T-cell (primary cell): ENCODE measurements at regions not wholly inside any gene's neighbourhood (a gene's known extent, or its start where the extent isn't known, plus 50 kb on each side); places are given as distances from the start of the nearest gene placed in this dataset.

Experiments
- ATAC-seq, 4 experiments: fragments of 200-7000 bp in 3 of 4; fragments of 150-1000 bp in 1 of 4; cut with Tn5 transposase; replicated peaks in 1 of 4; 1 replicate in 3 of 4; 2 replicates in 1 of 4; pipeline ENCODE4 v1.10.0; 2021; ENCODE audit warnings: moderate library complexity in 3 of 4, mild to moderate bottlenecking in 2 of 4, moderate number of reproducible peaks in 1 of 4
- CTCF ChIA-PET, 2 donors: fragments of 300-600 bp; sonication (Branson Sonifier 250); formaldehyde crosslinking; loops; one replicate each; lab custom pipeline; 2022; ENCODE audit warnings: antibody characterized with exemption in 2 of 2; lab: Charles Lee
- POLR2A ChIA-PET, 2 donors: fragments of 300-600 bp; sonication (Branson Sonifier 250); formaldehyde crosslinking; loops; one replicate each; lab custom pipeline; 2022; ENCODE audit warnings: antibody characterized with exemption in 2 of 2; lab: Charles Lee
- DNase-seq, 35 experiments: peaks; one replicate each; pipeline versions ENCODE4 v3.0.0 to v3.0.0-alpha.2; 2013 to 2023
- H3K27ac ChIP-seq: one replicate; pipeline ENCODE4 v1.5.1; 2013; ENCODE audit warnings: low read length
- H3K27me3 ChIP-seq, 2 experiments: replicated peaks in 1 of 2; 1 replicate in 1 of 2; 2 replicates in 1 of 2; pipeline versions ENCODE4 v1.6.1 to v1.7.0; 2013; ENCODE audit warnings: low read length in 1 of 2, mixed read lengths in 1 of 2; ENCODE audit not compliant: control insufficient read depth in 2 of 2, insufficient read depth in 2 of 2; ENCODE audit errors: extremely low read depth in 1 of 2
- H3K36me3 ChIP-seq, 2 donors: 1 replicate in 1 of 2; 2 replicates in 1 of 2; pipeline versions ENCODE4 v1.6.1 to v1.7.0; 2013; ENCODE audit warnings: low read length in 1 of 2; ENCODE audit not compliant: control insufficient read depth in 2 of 2, insufficient read depth in 1 of 2; ENCODE audit errors: extremely low read depth in 1 of 2
- H3K4me1 ChIP-seq, 2 experiments: 1 replicate in 1 of 2; 2 replicates in 1 of 2; pipeline versions ENCODE4 v1.6.1 to v1.7.0; 2013; ENCODE audit warnings: low read length in 2 of 2, mixed read lengths in 1 of 2; ENCODE audit not compliant: insufficient read depth in 2 of 2, control insufficient read depth in 1 of 2; ENCODE audit errors: extremely low read depth in 1 of 2
- H3K4me3 ChIP-seq, 2 donors: 1 replicate in 1 of 2; 2 replicates in 1 of 2; pipeline versions ENCODE4 v1.5.1 to v1.7.0; 2013; ENCODE audit warnings: mild to moderate bottlenecking in 2 of 2, low read length in 1 of 2, moderate library complexity in 1 of 2; ENCODE audit not compliant: control insufficient read depth in 1 of 2; ENCODE audit errors: extremely low read depth in 1 of 2
- H3K9me3 ChIP-seq: 2 replicates; pipeline ENCODE4 v1.7.0; 2013
- H3K27ac Mint-ChIP-seq, 2 donors: one replicate each; pipeline ENCODE4 v1.8.0; 2020 to 2021; ENCODE audit warnings: mild to moderate bottlenecking in 2 of 2, mixed read lengths in 2 of 2
- H3K27me3 Mint-ChIP-seq, 2 donors: one replicate each; pipeline ENCODE4 v1.8.0; 2021 to 2022; ENCODE audit warnings: mixed read lengths in 2 of 2
- H3K36me3 Mint-ChIP-seq: one replicate; pipeline ENCODE4 v1.8.0; 2021; ENCODE audit warnings: mixed read lengths
- H3K4me1 Mint-ChIP-seq, 3 donors: one replicate each; pipeline ENCODE4 v1.8.0; 2020 to 2022; ENCODE audit warnings: mixed read lengths in 3 of 3, mild to moderate bottlenecking in 1 of 3
- H3K4me3 Mint-ChIP-seq, 3 donors: one replicate each; pipeline ENCODE4 v1.8.0; 2020 to 2022; ENCODE audit warnings: mild to moderate bottlenecking in 3 of 3, mixed read lengths in 3 of 3, moderate library complexity in 3 of 3
- H3K9me3 Mint-ChIP-seq, 3 donors: one replicate each; pipeline ENCODE4 v1.8.0; 2020 to 2022; ENCODE audit warnings: mixed read lengths in 3 of 3
- WGBS: methylation state at CpG from one replicate; pipeline ENCODE4 v1.1.5; 2013; ENCODE audit warnings: missing lambda C conversion rate; ENCODE audit not compliant: insufficient coverage; 5-methylcytosine and 5-hydroxymethylcytosine counted together

- Histone ChIP-seq H3K4me1 (no peaks in the 10 kb centered on the region), H3K27ac (no peak overlapping the region), H3K9me3 (no peaks in the 10 kb centered on the region), H3K27me3 (peaks cover 0 to 5% of the 10 kb centered on the region in 2 experiments), H3K4me3 (no peak overlapping the region), H3K36me3 (no peaks in the 10 kb centered on the region)
- ChIA-PET CTCF (no interaction called here), POLR2A (no interaction called here)
- no peaks in the 10 kb centered on the region for H3K4me1 Mint-ChIP-seq
- no peaks in the 10 kb centered on the region for H3K36me3 Mint-ChIP-seq
- DNase-seq (no peak), ATAC-seq (no peak)
- H3K4me3 Mint-ChIP-seq = no peak overlapping the region
- no peaks in the 10 kb centered on the region for H3K9me3 Mint-ChIP-seq
- WGBS = 98% methylated on average over 4 of the region's 4 CpGs
- H3K27ac Mint-ChIP-seq = no peak overlapping the region
- H3K27me3 Mint-ChIP-seq = peaks cover 5 to 22% of the 10 kb centered on the region in 2 donors
Measured at GRCh38 chr1:232267837-232268598, 361.9 kb downstream of the SIPA1L2 start.

DNA sequence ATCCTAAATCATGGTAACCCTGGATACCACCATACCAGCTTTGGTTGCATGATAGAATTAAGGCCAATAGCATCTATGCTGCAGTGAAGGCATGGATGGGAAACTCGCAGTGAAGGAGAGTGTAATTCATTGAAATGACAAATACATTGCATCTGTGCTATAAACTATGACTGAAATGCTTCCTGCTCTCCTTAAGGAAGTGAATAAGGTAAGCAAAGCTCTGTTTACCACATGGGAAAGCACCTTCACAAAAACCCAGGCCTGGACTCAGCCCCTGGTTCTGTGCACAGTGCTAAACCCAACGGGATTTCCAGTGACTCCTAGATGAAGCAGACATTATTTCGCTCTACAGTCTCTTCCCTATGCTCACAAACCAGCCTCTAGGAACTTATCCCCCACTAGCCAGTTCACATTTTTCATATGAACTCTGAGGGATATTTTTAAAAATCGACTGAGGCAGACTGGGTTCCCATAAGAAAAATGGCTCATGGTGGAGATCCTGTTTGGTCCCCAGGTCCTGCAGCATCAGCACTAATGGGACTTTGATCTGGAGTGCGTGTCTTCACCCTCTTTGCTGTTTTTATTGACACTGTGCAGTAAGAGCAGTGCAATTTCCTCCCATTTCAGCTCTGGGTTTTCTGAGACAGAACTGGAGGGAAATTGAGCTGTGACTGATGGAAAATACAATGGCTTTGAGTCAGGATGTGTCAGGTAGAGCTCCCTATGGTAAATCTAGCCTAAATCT, 362.7 kb downstream of the SIPA1L2 start:
- Mint-ChIP-seq H3K27me3 (peaks cover 3 to 19% of the 10 kb centered on the region in 2 donors), H3K4me1 (no peaks in the 10 kb centered on the region)
- H3K4me3 ChIP-seq = no peak overlapping the region

DNA sequence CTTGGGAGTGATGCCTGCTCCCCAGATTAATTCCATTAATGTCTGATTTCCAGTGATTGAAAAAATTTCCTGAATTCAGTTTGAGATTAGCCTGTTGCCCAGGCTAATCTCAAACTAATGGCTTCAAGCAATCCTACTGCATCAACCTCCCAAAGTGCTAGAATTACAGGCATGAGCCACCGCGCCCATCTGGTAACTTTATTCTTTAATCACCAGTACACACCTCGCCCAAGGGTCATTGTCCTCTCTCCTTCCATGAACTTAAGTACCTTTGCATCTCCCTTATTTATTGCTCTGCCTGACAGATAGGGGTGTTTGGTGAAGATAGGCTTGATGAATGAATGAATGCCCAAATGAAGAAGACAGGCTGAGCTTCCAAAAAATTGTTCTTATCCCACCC, 366.5 kb downstream of the SIPA1L2 start:
- Mint-ChIP-seq H3K4me3 (no peak overlapping the region), H3K27me3 (peaks cover 13 to 35% of the 10 kb centered on the region in 2 donors), H3K27ac (no peak overlapping the region), H3K9me3 (no peaks in the 10 kb centered on the region), H3K4me1 (no peaks in the 10 kb centered on the region), H3K36me3 (no peaks in the 10 kb centered on the region)
- ChIA-PET CTCF (no interaction called here), POLR2A (no interaction called here)
- no peaks in the 10 kb centered on the region for H3K9me3 ChIP-seq
- H3K27ac ChIP-seq = no peak overlapping the region
- H3K4me3 ChIP-seq = no peak overlapping the region
- no peaks in the 10 kb centered on the region for H3K4me1 ChIP-seq
- peaks cover 0 to 5% of the 10 kb centered on the region in 2 experiments for H3K27me3 ChIP-seq
- H3K36me3 ChIP-seq = no peaks in the 10 kb centered on the region
- no CpG with 5 or more reads among the region's 3 CpGs for WGBS
- DNase-seq (no peak), ATAC-seq (no peak)

More for the DNA sequence above, 362.7 kb downstream of the SIPA1L2 start:
- Histone ChIP-seq H3K27ac (no peak overlapping the region), H3K36me3 (no peaks in the 10 kb centered on the region), H3K4me1 (no peaks in the 10 kb centered on the region), H3K27me3 (peaks cover 0 to 5% of the 10 kb centered on the region in 2 experiments), H3K9me3 (no peaks in the 10 kb centered on the region)
- ATAC-seq = no peak
- Mint-ChIP-seq H3K27ac (no peak overlapping the region), H3K4me3 (no peak overlapping the region), H3K9me3 (no peaks in the 10 kb centered on the region), H3K36me3 (no peaks in the 10 kb centered on the region)
- WGBS = 45% methylated on average over 3 of the region's 5 CpGs
- CTCF ChIA-PET = no interaction called here
- POLR2A ChIA-PET = no interaction called here
- DNase-seq = no peak

- WGBS = no CpG with 5 or more reads among the region's 3 CpGs
- no peak overlapping the region for H3K4me3 ChIP-seq
- H3K27me3 ChIP-seq = peaks cover 0 to 5% of the 10 kb centered on the region in 2 experiments
- ChIA-PET POLR2A (no interaction called here), CTCF (no interaction called here)
- no peak overlapping the region for H3K27ac ChIP-seq
- DNase-seq (no peak), ATAC-seq (no peak)
- no peaks in the 10 kb centered on the region for H3K36me3 ChIP-seq
- H3K4me3 Mint-ChIP-seq = no peak overlapping the region
- H3K4me1 ChIP-seq = no peaks in the 10 kb centered on the region
- peaks cover 13 to 40% of the 10 kb centered on the region in 2 donors for H3K27me3 Mint-ChIP-seq
- no peaks in the 10 kb centered on the region for H3K36me3 Mint-ChIP-seq
- no peaks in the 10 kb centered on the region for H3K9me3 Mint-ChIP-seq
- no peaks in the 10 kb centered on the region for H3K9me3 ChIP-seq
- H3K4me1 Mint-ChIP-seq = no peaks in the 10 kb centered on the region
- no peak overlapping the region for H3K27ac Mint-ChIP-seq
Measured at GRCh38 chr1:232262991-232263390, 366.9 kb downstream of the SIPA1L2 start.

DNA sequence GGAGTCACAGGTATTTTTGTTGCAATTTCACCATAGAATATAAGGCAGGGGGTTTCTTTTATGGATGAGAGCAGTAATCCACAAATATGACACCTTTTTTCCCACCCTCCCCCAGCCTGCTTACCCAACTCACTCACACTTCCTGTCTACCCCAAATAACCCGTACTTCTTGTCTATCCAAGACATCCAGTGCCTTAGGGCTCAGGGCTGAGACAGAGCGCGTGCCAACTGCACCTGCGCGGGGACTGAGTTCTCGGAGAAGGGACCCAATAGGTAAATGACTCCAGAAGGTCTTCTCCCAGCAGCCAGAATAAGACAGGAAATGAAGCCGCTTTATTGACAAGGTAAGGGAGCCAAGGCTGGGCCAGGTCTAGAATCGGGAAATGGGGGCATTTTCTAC, 369.1 kb downstream of the SIPA1L2 start:
- 81% methylated on average over 7 of the region's 8 CpGs for WGBS
- H3K27me3 ChIP-seq = peaks cover 0 to 5% of the 10 kb centered on the region in 2 experiments
- POLR2A ChIA-PET = no interaction called here

GRCh38 chr1:232260045-232260444, 369.9 kb downstream of the SIPA1L2 start:
- Histone ChIP-seq H3K9me3 (no peaks in the 10 kb centered on the region), H3K4me1 (no peaks in the 10 kb centered on the region), H3K36me3 (no peaks in the 10 kb centered on the region), H3K27ac (no peak overlapping the region), H3K4me3 (no peak overlapping the region), H3K27me3 (peaks cover 0 to 5% of the 10 kb centered on the region in 2 experiments)
- CTCF ChIA-PET = no interaction called here
- Mint-ChIP-seq H3K4me3 (no peak overlapping the region), H3K36me3 (no peaks in the 10 kb centered on the region), H3K27ac (no peak overlapping the region), H3K9me3 (no peaks in the 10 kb centered on the region), H3K4me1 (no peaks in the 10 kb centered on the region), H3K27me3 (peaks cover 15 to 45% of the 10 kb centered on the region in 2 donors)
- DNase-seq (no peak), ATAC-seq (no peak)
- 0% methylated on average over 1 of the region's 3 CpGs for WGBS
- POLR2A ChIA-PET = no interaction called here

More for the DNA sequence above, 369.1 kb downstream of the SIPA1L2 start:
- no peaks in the 10 kb centered on the region for H3K4me1 Mint-ChIP-seq
- Histone ChIP-seq H3K9me3 (no peaks in the 10 kb centered on the region), H3K4me1 (no peaks in the 10 kb centered on the region), H3K36me3 (no peaks in the 10 kb centered on the region), H3K27ac (no peak overlapping the region), H3K4me3 (no peak overlapping the region)
- CTCF ChIA-PET = no interaction called here
- no peaks in the 10 kb centered on the region for H3K9me3 Mint-ChIP-seq
- peaks cover 15 to 45% of the 10 kb centered on the region in 2 donors for H3K27me3 Mint-ChIP-seq
- H3K27ac Mint-ChIP-seq = no peak overlapping the region
- DNase-seq = no peak
- H3K4me3 Mint-ChIP-seq = no peak overlapping the region
- no peak for ATAC-seq
- no peaks in the 10 kb centered on the region for H3K36me3 Mint-ChIP-seq
